Adipocyte (in vitro differentiated cells): ENCODE measurements at regions not wholly inside any gene's neighbourhood (a gene's known extent, or its start where the extent isn't known, plus 50 kb on each side); places are given as distances from the start of the nearest gene placed in this dataset.

Experiments
- DNase-seq: peaks from one replicate; pipeline ENCODE4 v3.0.0-alpha.2; 2015; ENCODE audit warnings: low read depth
- H3K27me3 ChIP-seq: replicated peaks from 2 replicates; pipeline ENCODE4 v1.7.0; 2013; ENCODE audit warnings: mild to moderate bottlenecking, low read length, moderate library complexity; ENCODE audit not compliant: control insufficient read depth, insufficient read depth
- H3K36me3 ChIP-seq: 2 replicates; pipeline ENCODE4 v1.7.0; 2013; ENCODE audit warnings: low read length, mild to moderate bottlenecking, moderate library complexity; ENCODE audit not compliant: control insufficient read depth, insufficient read depth, severe bottlenecking
- H3K4me1 ChIP-seq: 2 replicates; pipeline ENCODE4 v1.7.0; 2013; ENCODE audit warnings: mild to moderate bottlenecking, low read length, moderate library complexity; ENCODE audit not compliant: control insufficient read depth, insufficient read depth
- H3K4me3 ChIP-seq: 2 replicates; pipeline ENCODE4 v1.7.0; 2013; ENCODE audit warnings: mild to moderate bottlenecking, low read length, moderate library complexity
- H3K9ac ChIP-seq: 2 replicates; pipeline ENCODE4 v1.7.0; 2013; ENCODE audit warnings: mild to moderate bottlenecking, low read length, moderate library complexity
- H3K9me3 ChIP-seq: 2 replicates; pipeline ENCODE4 v1.7.0; 2013; ENCODE audit warnings: mild to moderate bottlenecking, low read length, moderate library complexity; ENCODE audit not compliant: control insufficient read depth

GRCh38 chr17:5635949-5636348 lies 51.6 kb upstream of the NLRP1 start:
- no peak for DNase-seq
- no peaks in the 10 kb centered on the region for H3K36me3 ChIP-seq
- H3K4me1 ChIP-seq, result peaks cover 2% of the 10 kb centered on the region
- H3K9ac ChIP-seq, result no peak overlapping the region
- no peak overlapping the region for H3K4me3 ChIP-seq
- H3K9me3 ChIP-seq, result no peaks in the 10 kb centered on the region
- no peaks in the 10 kb centered on the region for H3K27me3 ChIP-seq

- H3K4me1 ChIP-seq, result no peaks in the 10 kb centered on the region
- H3K36me3 ChIP-seq, result no peaks in the 10 kb centered on the region
- H3K9me3 ChIP-seq, result no peaks in the 10 kb centered on the region
- H3K9ac ChIP-seq, result no peak overlapping the region
- no peaks in the 10 kb centered on the region for H3K27me3 ChIP-seq
- DNase-seq, result no peak
- no peak overlapping the region for H3K4me3 ChIP-seq
Observed at GRCh38 chr17:5638596-5638995, 54.3 kb upstream of the NLRP1 start.

GRCh38 chr17:5640726-5641125 lies 56.4 kb upstream of the NLRP1 start:
- Histone ChIP-seq H3K27me3 (no peaks in the 10 kb centered on the region), H3K4me1 (no peaks in the 10 kb centered on the region), H3K9ac (no peak overlapping the region), H3K36me3 (no peaks in the 10 kb centered on the region), H3K9me3 (no peaks in the 10 kb centered on the region), H3K4me3 (no peak overlapping the region)
- DNase-seq, result peak; percentile 54

GRCh38 chr17:5642752-5643151 lies 58.4 kb upstream of the NLRP1 start:
- no peaks in the 10 kb centered on the region for H3K36me3 ChIP-seq
- no peaks in the 10 kb centered on the region for H3K4me1 ChIP-seq
- no peaks in the 10 kb centered on the region for H3K27me3 ChIP-seq
- no peak overlapping the region for H3K9ac ChIP-seq
- no peak for DNase-seq
- H3K4me3 ChIP-seq, result no peak overlapping the region
- no peaks in the 10 kb centered on the region for H3K9me3 ChIP-seq

- Histone ChIP-seq H3K9ac (no peak overlapping the region), H3K27me3 (no peaks in the 10 kb centered on the region), H3K4me3 (no peak overlapping the region), H3K4me1 (no peaks in the 10 kb centered on the region), H3K36me3 (no peaks in the 10 kb centered on the region), H3K9me3 (no peaks in the 10 kb centered on the region)
- no peak for DNase-seq
Observed at GRCh38 chr17:5644065-5644464, 59.8 kb upstream of the NLRP1 start.

GRCh38 chr17:5651348-5651747 lies 67.0 kb upstream of the NLRP1 start:
- Histone ChIP-seq H3K9me3 (peaks cover 30% of the 10 kb centered on the region), H3K4me1 (no peaks in the 10 kb centered on the region), H3K4me3 (no peak overlapping the region), H3K9ac (no peak overlapping the region), H3K27me3 (no peaks in the 10 kb centered on the region), H3K36me3 (no peaks in the 10 kb centered on the region)
- DNase-seq, result no peak

GRCh38 chr17:5661491-5662125 lies 77.3 kb upstream of the NLRP1 start:
- Histone ChIP-seq H3K9ac (no peak overlapping the region), H3K36me3 (no peaks in the 10 kb centered on the region), H3K27me3 (peaks cover 36% of the 10 kb centered on the region), H3K4me1 (no peaks in the 10 kb centered on the region), H3K9me3 (no peaks in the 10 kb centered on the region), H3K4me3 (no peak overlapping the region)
- no peak for DNase-seq

GRCh38 chr17:5662409-5663085 lies 78.2 kb upstream of the NLRP1 start:
- Histone ChIP-seq H3K9me3 (no peaks in the 10 kb centered on the region), H3K27me3 (peaks cover 35% of the 10 kb centered on the region), H3K4me1 (no peaks in the 10 kb centered on the region), H3K9ac (no peak overlapping the region), H3K4me3 (no peak overlapping the region), H3K36me3 (no peaks in the 10 kb centered on the region)
- no peak for DNase-seq

- no peaks in the 10 kb centered on the region for H3K36me3 ChIP-seq
- no peak overlapping the region for H3K4me3 ChIP-seq
- no peak overlapping the region for H3K9ac ChIP-seq
- peaks cover 41% of the 10 kb centered on the region for H3K27me3 ChIP-seq
- no peaks in the 10 kb centered on the region for H3K4me1 ChIP-seq
- peak; percentile 4 for DNase-seq
- H3K9me3 ChIP-seq, result no peaks in the 10 kb centered on the region
Observed at GRCh38 chr17:5665164-5665563, 80.9 kb upstream of the NLRP1 start.

- Histone ChIP-seq H3K9ac (no peak overlapping the region), H3K4me1 (no peaks in the 10 kb centered on the region), H3K36me3 (no peaks in the 10 kb centered on the region), H3K27me3 (peaks cover 40% of the 10 kb centered on the region), H3K4me3 (no peak overlapping the region), H3K9me3 (no peaks in the 10 kb centered on the region)
- no peak for DNase-seq
Observed at GRCh38 chr17:5667871-5668270, 83.6 kb upstream of the NLRP1 start.

- H3K4me3 ChIP-seq, result no peak overlapping the region
- DNase-seq, result no peak
- H3K27me3 ChIP-seq, result peaks cover 34% of the 10 kb centered on the region
- H3K36me3 ChIP-seq, result no peaks in the 10 kb centered on the region
- H3K9me3 ChIP-seq, result no peaks in the 10 kb centered on the region
- H3K4me1 ChIP-seq, result no peaks in the 10 kb centered on the region
- no peak overlapping the region for H3K9ac ChIP-seq
Observed at GRCh38 chr17:5668557-5669138, 84.3 kb upstream of the NLRP1 start.
